ENCODE measurements at regions not wholly inside any gene's neighbourhood (a gene's known extent, or its start where the extent isn't known, plus 50 kb on each side); places are given as distances from the start of the nearest gene placed in this dataset.

DNA sequence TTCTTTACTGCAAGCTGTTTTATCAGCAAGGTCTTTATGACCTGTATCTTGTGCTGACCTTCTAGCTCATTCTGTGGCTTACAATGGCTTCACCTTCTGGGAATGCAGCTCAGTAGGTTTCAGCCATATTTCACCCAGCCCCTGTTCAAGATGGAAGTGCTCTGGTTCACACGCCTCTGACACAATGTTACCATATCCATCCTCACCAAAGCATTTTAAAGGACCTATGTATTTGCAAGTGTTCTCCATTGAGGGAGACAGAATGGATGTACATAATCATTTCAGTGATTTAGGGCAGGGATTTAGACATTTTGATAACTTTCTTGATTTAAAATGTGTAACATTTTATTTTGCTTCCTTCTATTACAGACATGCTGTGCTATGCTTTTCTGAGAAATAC, 182.3 kb upstream of the FN1 start:
- TF ChIP-seq, protein P1, sequence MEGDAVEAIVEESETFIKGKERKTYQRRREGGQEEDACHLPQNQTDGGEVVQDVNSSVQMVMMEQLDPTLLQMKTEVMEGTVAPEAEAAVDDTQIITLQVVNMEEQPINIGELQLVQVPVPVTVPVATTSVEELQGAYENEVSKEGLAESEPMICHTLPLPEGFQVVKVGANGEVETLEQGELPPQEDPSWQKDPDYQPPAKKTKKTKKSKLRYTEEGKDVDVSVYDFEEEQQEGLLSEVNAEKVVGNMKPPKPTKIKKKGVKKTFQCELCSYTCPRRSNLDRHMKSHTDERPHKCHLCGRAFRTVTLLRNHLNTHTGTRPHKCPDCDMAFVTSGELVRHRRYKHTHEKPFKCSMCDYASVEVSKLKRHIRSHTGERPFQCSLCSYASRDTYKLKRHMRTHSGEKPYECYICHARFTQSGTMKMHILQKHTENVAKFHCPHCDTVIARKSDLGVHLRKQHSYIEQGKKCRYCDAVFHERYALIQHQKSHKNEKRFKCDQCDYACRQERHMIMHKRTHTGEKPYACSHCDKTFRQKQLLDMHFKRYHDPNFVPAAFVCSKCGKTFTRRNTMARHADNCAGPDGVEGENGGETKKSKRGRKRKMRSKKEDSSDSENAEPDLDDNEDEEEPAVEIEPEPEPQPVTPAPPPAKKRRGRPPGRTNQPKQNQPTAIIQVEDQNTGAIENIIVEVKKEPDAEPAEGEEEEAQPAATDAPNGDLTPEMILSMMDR (IDR thresholded peaks at IDR 0.05): no peak
- TF ChIP-seq EZH2 (IDR thresholded peaks at IDR 0.05; ENCODE audit: borderline replicate concordance, insufficient read depth, low read depth, low read length, poor library complexity, severe bottlenecking): no peak
